Caco-2 (cell line): ENCODE measurements at regions not wholly inside any gene's neighbourhood (a gene's known extent, or its start where the extent isn't known, plus 50 kb on each side); places are given as distances from the start of the nearest gene placed in this dataset.
A peak's percentile ranks its signal among the peaks of the same experiment; 100 is the strongest.

Experiments used
- BruUV-seq: library from RNA; stranded (reverse); fragments of 400-500 nt; replicated peaks from 2 replicates; lab custom pipeline; 2021; lab: Mats Ljungman, UMichigan
- CTCF ChIA-PET: fragments of 300-600 bp; sonication (Branson Sonifier 250); formaldehyde crosslinking; loops from one replicate; lab custom pipeline; 2022; ENCODE audit warnings: antibody characterized with exemption; lab: Charles Lee
- POLR2A ChIA-PET: fragments of 300-600 bp; sonication (Branson Sonifier 250); formaldehyde crosslinking; loops from one replicate; lab custom pipeline; 2022; ENCODE audit warnings: antibody characterized with exemption; lab: Charles Lee
- DNase-seq, 2 experiments: peaks; one replicate each; pipeline versions ENCODE4 v3.0.0 to v3.0.0-alpha.2; 2020 to 2022
- H3K27me3 ChIP-seq: replicated peaks from 2 replicates; pipeline ENCODE4 v1.6.0; 2011; ENCODE audit warnings: low read length; ENCODE audit not compliant: control insufficient read depth, insufficient read depth
- H3K36me3 ChIP-seq: 2 replicates; pipeline ENCODE4 v1.5.1; 2011; ENCODE audit warnings: low read length; ENCODE audit not compliant: control insufficient read depth, insufficient read depth
- H3K4me1 ChIP-seq: fragments of 250-450 bp; sonication (Bioruptor Pico); 2 replicates; pipeline ENCODE4 v1.5.1; 2020; ENCODE audit warnings: mild to moderate bottlenecking
- H3K4me3 ChIP-seq: 2 replicates; pipeline ENCODE4 v1.5.1; 2011; ENCODE audit warnings: low read depth, mild to moderate bottlenecking, control low read depth, low read length
- H3K9me3 ChIP-seq: fragments of 250-450 bp; sonication (Bioruptor Pico); 2 replicates; pipeline ENCODE4 v1.5.1; 2020; ENCODE audit warnings: mild to moderate bottlenecking, moderate library complexity
- H3K27ac Mint-ChIP-seq: one replicate; pipeline ENCODE4 v1.8.0; 2022; ENCODE audit warnings: mixed read lengths; ENCODE audit not compliant: unreplicated experiment
- H3K27me3 Mint-ChIP-seq: one replicate; pipeline ENCODE4 v1.8.0; 2022; ENCODE audit warnings: mixed read lengths; ENCODE audit not compliant: insufficient read depth, unreplicated experiment
- H3K36me3 Mint-ChIP-seq: one replicate; pipeline ENCODE4 v1.8.0; 2022; ENCODE audit warnings: mild to moderate bottlenecking, mixed read lengths; ENCODE audit not compliant: insufficient read depth, unreplicated experiment
- H3K4me1 Mint-ChIP-seq: one replicate; pipeline ENCODE4 v1.8.0; 2022; ENCODE audit warnings: low read depth, mixed read lengths; ENCODE audit not compliant: unreplicated experiment
- H3K4me3 Mint-ChIP-seq: one replicate; pipeline ENCODE4 v1.8.0; 2022; ENCODE audit warnings: mild to moderate bottlenecking, moderate library complexity, mixed read lengths; ENCODE audit not compliant: unreplicated experiment
- H3K9me3 Mint-ChIP-seq: one replicate; pipeline ENCODE4 v1.8.0; 2022; ENCODE audit warnings: mixed read lengths; ENCODE audit not compliant: unreplicated experiment
- intact Hi-C: fragments of 100-400 bp; cut with micrococcal nuclease; formaldehyde crosslinking; loops from one replicate; pipeline ENCODE4 v1.10.0; 2022; ENCODE audit not compliant: unreplicated experiment
- TF ChIP-seq, protein P1 (sequence below), 2 experiments: fragments of 200-600 bp in 1 of 2; IDR thresholded peaks; 1 replicate in 1 of 2; 2 replicates in 1 of 2; pipeline versions ENCODE4 v1.5.1 to v1.8.0; 2011 to 2022; ENCODE audit warnings: antibody characterized with exemption in 1 of 2, control low read depth in 1 of 2, inconsistent platforms in 1 of 2, low read depth in 1 of 2, low read length in 1 of 2, mild to moderate bottlenecking in 1 of 2, moderate library complexity in 1 of 2; ENCODE audit not compliant: insufficient read depth in 1 of 2, severe bottlenecking in 1 of 2, unreplicated experiment in 1 of 2

DNA sequence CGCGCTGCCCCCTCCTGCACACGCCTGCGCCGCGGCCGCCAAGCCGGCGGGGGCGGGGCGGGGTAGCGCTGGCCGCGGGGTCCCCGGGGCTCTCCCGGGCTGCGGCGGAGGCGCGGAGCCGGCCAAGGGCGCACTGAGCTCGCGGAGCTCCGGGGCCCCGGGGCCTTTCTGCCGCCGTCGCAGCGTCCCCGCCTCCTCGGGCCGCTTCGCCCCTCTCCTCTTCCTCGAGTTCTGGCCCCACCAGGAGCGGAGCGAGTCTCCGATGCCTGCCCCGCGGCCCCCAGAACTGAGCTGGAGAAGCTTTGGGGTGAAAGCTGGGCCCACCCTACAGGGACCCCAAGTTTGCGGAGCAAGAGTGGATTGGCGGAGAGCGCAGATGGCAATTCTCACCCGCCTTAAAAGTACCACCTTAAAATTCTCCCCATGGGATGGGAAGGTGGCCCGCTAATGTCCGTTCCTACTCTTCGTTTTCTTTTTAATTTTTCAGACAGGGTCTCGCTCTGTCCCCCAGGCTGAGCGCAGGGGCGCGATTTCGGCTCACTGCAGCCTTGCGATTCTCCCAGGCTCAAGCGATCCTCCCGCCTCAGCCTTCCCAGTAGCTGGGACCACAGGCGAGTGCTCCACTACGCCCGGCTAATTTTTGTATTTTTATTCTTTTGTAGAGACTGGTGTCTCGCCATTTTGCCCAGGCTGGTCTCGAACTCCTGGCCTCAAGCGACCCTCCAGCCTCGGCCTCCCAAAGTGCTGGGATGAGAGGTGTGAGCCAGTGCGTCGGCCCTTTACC lies 129.6 kb downstream of the NDUFA12 start:
- DNase-seq: no peak
- no peaks in the 10 kb centered on the region for H3K36me3 Mint-ChIP-seq
- Histone ChIP-seq H3K4me3 (peak overlapping the region; percentile 34), H3K4me1 (peaks cover 5% of the 10 kb centered on the region; the same call in 1 of the 2 replicates), H3K9me3 (no peaks in the 10 kb centered on the region), H3K27me3 (peaks cover 3% of the 10 kb centered on the region), H3K36me3 (no peaks in the 10 kb centered on the region)
- CTCF ChIA-PET: interaction anchor here (0.6 to 1.8 kb wide), 2 partner anchors 163 to 317 kb away, joined by 4 to 7 read pairs; no protein-coding TSS in a partner anchor
- intact Hi-C loops: loop anchor here (2.0 to 10.0 kb wide), 3 partner anchors 89 to 327 kb away; no protein-coding TSS in a partner anchor
- no peaks in the 10 kb centered on the region for H3K9me3 Mint-ChIP-seq
- no peak overlapping the region for H3K27ac Mint-ChIP-seq
- H3K4me3 Mint-ChIP-seq: peak overlapping the region; percentile 69
- TF ChIP-seq, protein P1, sequence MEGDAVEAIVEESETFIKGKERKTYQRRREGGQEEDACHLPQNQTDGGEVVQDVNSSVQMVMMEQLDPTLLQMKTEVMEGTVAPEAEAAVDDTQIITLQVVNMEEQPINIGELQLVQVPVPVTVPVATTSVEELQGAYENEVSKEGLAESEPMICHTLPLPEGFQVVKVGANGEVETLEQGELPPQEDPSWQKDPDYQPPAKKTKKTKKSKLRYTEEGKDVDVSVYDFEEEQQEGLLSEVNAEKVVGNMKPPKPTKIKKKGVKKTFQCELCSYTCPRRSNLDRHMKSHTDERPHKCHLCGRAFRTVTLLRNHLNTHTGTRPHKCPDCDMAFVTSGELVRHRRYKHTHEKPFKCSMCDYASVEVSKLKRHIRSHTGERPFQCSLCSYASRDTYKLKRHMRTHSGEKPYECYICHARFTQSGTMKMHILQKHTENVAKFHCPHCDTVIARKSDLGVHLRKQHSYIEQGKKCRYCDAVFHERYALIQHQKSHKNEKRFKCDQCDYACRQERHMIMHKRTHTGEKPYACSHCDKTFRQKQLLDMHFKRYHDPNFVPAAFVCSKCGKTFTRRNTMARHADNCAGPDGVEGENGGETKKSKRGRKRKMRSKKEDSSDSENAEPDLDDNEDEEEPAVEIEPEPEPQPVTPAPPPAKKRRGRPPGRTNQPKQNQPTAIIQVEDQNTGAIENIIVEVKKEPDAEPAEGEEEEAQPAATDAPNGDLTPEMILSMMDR (IDR thresholded peaks at IDR 0.05; ENCODE audit: insufficient read depth in 1 of 2, low read depth in 1 of 2, low read length in 1 of 2, severe bottlenecking in 1 of 2, unreplicated experiment in 1 of 2): no peak
- peaks cover 7% of the 10 kb centered on the region for H3K4me1 Mint-ChIP-seq
- H3K27me3 Mint-ChIP-seq: peaks cover 27% of the 10 kb centered on the region
- no TSS peak for BruUV-seq
- POLR2A ChIA-PET: no interaction called here

DNA sequence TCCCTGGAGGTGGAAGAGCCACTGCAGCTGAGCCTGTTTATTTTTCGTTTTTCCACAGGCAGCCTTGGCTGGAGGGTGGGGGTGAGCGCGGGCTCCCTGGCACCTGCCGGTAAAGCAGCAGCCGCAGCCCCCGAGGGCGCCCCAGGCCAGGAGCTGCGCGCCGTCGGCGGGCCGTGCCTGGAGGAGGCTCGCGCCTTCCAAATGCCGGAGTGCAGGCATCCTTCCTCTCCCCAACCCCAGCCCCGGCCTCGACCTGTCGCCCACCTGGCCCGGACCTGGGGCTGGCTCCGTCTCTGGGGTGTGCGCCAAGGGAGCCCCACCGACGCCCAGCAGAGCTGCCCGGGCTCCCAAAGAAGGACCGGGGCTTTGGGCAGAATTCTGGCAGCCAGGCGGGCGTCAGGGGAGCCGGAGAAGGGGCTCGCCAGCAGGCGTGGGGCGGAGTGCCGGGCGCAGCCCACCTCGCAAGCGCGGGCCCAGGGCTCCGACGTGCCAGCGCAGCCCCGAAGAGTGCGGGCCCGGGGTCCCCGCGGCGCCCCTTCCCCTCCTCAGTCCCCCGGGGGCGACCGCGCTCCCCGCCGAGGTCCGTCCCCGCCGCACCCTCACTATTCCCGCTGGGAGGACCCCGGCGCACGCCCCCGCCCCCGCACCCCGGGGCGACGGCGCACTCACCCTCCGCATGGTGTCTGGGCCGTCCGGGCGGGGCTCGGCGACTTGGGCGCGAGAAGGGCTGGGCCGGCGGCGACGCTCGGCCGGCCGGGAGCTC lies 130.3 kb downstream of the NDUFA12 start:
- peaks cover 27% of the 10 kb centered on the region for H3K27me3 Mint-ChIP-seq
- TF ChIP-seq, protein P1 (IDR thresholded peaks at IDR 0.05; ENCODE audit: insufficient read depth in 1 of 2, low read depth in 1 of 2, low read length in 1 of 2, severe bottlenecking in 1 of 2, unreplicated experiment in 1 of 2): no peak
- ChIA-PET POLR2A (no interaction called here), CTCF (no interaction called here)
- H3K4me1 Mint-ChIP-seq: peaks cover 7% of the 10 kb centered on the region
- H3K4me3 ChIP-seq: peak overlapping the region; percentile 39
- H3K27ac Mint-ChIP-seq: no peak overlapping the region
- H3K36me3 Mint-ChIP-seq: no peaks in the 10 kb centered on the region
- H3K36me3 ChIP-seq: no peaks in the 10 kb centered on the region
- H3K27me3 ChIP-seq: peaks cover 3% of the 10 kb centered on the region
- H3K9me3 Mint-ChIP-seq: no peaks in the 10 kb centered on the region
- peak in 1 of 2 experiments; percentile 45 for DNase-seq
- H3K9me3 ChIP-seq: no peaks in the 10 kb centered on the region
- intact Hi-C loops: loop anchor here (10.0 kb wide), 2 partner anchors 88 to 158 kb away; no protein-coding TSS in a partner anchor
- BruUV-seq: no TSS peak
- H3K4me1 ChIP-seq: peaks cover 5% of the 10 kb centered on the region; the same call in 1 of the 2 replicates
- H3K4me3 Mint-ChIP-seq: peak overlapping the region; percentile 69

DNA sequence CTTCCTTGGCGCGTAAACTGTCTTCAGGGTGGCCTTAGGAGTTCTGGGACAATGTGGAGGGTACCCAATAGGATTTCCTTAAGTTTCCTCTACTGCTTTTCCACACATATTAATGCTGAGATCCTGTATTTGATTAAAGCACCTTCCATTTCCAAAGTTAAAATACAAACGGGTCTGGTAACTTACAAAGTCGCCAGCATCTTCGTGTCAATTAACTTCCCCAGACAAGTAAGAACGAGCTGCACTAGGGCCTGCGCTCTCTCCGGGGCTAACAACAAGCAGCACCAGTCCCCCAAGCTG lies 130.9 kb downstream of the NDUFA12 start:
- intact Hi-C loops: loop anchor here (10.0 kb wide), 2 partner anchors 88 to 158 kb away; no protein-coding TSS in a partner anchor
- H3K36me3 Mint-ChIP-seq: no peaks in the 10 kb centered on the region
- peaks cover 7% of the 10 kb centered on the region for H3K4me1 Mint-ChIP-seq
- H3K4me3 Mint-ChIP-seq: peak overlapping the region; percentile 69
- ChIA-PET POLR2A (no interaction called here), CTCF (no interaction called here)
- no peak overlapping the region for H3K27ac Mint-ChIP-seq
- no peak for DNase-seq
- Histone ChIP-seq H3K27me3 (peaks cover 3% of the 10 kb centered on the region), H3K36me3 (no peaks in the 10 kb centered on the region), H3K4me1 (peaks cover 5% of the 10 kb centered on the region; the same call in 1 of the 2 replicates), H3K4me3 (no peak overlapping the region; the same call in 1 of the 2 replicates), H3K9me3 (no peaks in the 10 kb centered on the region)
- BruUV-seq: no TSS peak
- peaks cover 27% of the 10 kb centered on the region for H3K27me3 Mint-ChIP-seq
- TF ChIP-seq, protein P1 (IDR thresholded peaks at IDR 0.05; ENCODE audit: insufficient read depth in 1 of 2, low read depth in 1 of 2, low read length in 1 of 2, severe bottlenecking in 1 of 2, unreplicated experiment in 1 of 2): no peak
- H3K9me3 Mint-ChIP-seq: no peaks in the 10 kb centered on the region
